Chondrocyte (in vitro differentiated cells): ENCODE measurements at regions not wholly inside any gene's neighbourhood (a gene's known extent, or its start where the extent isn't known, plus 50 kb on each side); places are given as distances from the start of the nearest gene placed in this dataset.

Experiments
- DNase-seq: peaks from one replicate; pipeline ENCODE4 v3.0.0; 2021; ENCODE audit warnings: mixed read lengths, low spot score
- H3K27ac Mint-ChIP-seq: one replicate; pipeline ENCODE4 v1.8.0; 2021; ENCODE audit warnings: mild to moderate bottlenecking, moderate library complexity, mixed read lengths; ENCODE audit not compliant: unreplicated experiment
- H3K27me3 Mint-ChIP-seq: 2 replicates; pipeline ENCODE4 v1.8.0; 2021; ENCODE audit warnings: low read depth, mixed read lengths
- H3K36me3 Mint-ChIP-seq: 2 replicates; pipeline ENCODE4 v1.8.0; 2021; ENCODE audit warnings: low read depth, mixed read lengths
- H3K4me1 Mint-ChIP-seq: 2 replicates; pipeline ENCODE4 v1.8.0; 2021; ENCODE audit warnings: low read depth, mild to moderate bottlenecking, mixed read lengths
- H3K4me3 Mint-ChIP-seq: one replicate; pipeline ENCODE4 v1.8.0; 2021; ENCODE audit warnings: mild to moderate bottlenecking, moderate library complexity, mixed read lengths; ENCODE audit not compliant: unreplicated experiment
- H3K9me3 Mint-ChIP-seq: 2 replicates; pipeline ENCODE4 v1.8.0; 2021; ENCODE audit warnings: low read depth, mixed read lengths
- TF ChIP-seq, protein P1 (sequence below): fragments of 200-600 bp; sonication (generic); IDR thresholded peaks from 2 replicates; pipeline ENCODE4 v1.5.0; 2021; ENCODE audit warnings: antibody characterized with exemption, mild to moderate bottlenecking, moderate library complexity

DNA sequence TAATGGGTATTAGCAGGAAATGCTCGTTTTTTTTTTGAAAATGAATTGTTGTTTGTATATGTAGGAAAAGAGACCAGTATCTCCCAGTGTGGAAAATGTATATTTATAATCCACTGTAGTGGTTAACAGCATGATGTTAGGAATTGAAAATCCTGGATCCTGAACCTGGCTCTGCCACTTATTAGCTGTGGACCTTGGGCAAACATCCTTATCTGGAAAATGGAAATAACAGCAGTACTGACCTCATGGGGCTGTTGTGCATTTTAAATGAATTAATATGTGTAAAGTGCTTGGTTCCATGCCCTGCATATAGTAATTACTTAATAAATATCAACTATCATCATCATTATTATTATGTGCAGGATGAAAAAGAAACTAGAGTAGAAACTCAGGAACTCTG is 251.3 kb downstream of the CDCA7 start:
- Mint-ChIP-seq H3K9me3 (peaks cover 2% of the 10 kb centered on the region), H3K4me3 (no peak overlapping the region), H3K36me3 (no peaks in the 10 kb centered on the region), H3K4me1 (peaks cover 17% of the 10 kb centered on the region), H3K27me3 (no peaks in the 10 kb centered on the region), H3K27ac (no peak overlapping the region)
- TF ChIP-seq, protein P1, sequence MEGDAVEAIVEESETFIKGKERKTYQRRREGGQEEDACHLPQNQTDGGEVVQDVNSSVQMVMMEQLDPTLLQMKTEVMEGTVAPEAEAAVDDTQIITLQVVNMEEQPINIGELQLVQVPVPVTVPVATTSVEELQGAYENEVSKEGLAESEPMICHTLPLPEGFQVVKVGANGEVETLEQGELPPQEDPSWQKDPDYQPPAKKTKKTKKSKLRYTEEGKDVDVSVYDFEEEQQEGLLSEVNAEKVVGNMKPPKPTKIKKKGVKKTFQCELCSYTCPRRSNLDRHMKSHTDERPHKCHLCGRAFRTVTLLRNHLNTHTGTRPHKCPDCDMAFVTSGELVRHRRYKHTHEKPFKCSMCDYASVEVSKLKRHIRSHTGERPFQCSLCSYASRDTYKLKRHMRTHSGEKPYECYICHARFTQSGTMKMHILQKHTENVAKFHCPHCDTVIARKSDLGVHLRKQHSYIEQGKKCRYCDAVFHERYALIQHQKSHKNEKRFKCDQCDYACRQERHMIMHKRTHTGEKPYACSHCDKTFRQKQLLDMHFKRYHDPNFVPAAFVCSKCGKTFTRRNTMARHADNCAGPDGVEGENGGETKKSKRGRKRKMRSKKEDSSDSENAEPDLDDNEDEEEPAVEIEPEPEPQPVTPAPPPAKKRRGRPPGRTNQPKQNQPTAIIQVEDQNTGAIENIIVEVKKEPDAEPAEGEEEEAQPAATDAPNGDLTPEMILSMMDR, result no peak
- no peak for DNase-seq

DNA sequence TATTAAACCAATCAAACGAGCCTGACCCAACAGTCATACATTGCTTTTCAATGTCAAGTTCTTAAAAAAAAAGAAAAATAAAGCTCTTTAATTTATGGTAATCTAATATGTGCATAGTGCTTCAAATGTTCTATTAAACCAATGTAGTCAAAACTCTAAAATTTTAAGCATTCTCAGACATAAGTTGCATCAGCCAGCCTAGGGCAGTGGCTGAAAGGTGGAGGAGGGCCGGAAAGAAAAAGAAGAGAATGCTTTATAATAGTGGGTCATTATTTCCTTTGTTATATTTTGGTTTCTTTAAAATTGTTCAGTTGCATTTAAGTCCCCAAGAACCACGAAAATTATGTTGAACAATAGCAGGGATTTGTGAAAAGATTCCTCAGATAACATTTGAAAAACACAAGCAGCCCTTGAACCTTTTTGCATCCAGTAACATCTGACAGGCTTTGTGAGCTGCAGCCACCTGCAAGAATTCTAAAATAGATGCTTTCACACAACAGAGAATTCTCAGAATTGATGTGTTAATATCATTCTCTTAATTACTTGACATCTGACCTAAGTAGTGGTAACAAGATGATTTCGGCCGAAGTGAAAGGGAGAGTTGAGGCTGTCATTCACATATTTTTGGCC is 252.1 kb downstream of the CDCA7 start:
- Mint-ChIP-seq H3K9me3 (peaks cover 2% of the 10 kb centered on the region), H3K27ac (peak overlapping the region; percentile 52), H3K27me3 (no peaks in the 10 kb centered on the region), H3K4me3 (no peak overlapping the region), H3K36me3 (no peaks in the 10 kb centered on the region), H3K4me1 (peaks cover 17% of the 10 kb centered on the region)
- TF ChIP-seq, protein P1, result no peak
- no peak for DNase-seq

DNA sequence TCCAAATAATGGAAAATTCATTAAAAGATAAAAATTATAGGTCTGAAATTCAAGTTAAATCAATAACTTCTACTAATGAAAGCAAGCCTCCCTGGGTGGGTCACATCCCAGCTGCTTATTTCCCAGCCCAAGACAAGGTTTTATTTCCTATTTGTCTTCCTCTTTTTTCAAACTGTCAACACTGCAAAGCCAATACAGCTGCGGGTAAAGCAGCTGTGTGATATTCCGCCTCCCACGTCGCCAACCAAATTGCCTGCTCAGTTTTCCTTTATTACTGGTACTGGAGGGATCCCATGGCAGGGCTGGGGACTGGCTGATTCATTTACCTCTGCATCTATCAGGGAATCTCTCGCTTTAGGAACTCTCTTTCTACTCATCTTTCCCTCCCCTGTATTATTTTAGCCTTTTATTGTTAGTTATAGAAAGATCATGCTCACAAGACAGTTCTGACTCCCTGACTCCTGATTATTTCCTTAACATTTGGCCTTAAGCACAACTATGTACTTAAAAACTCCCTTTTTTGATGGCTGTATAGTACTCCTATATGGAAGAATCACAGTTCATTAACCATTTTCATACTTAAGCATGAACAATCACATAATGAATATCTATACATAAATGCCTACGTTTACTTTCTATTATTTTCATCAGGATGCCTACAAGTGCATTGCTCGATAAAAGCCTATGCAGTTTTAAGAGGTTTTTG is 253.1 kb downstream of the CDCA7 start:
- Mint-ChIP-seq H3K36me3 (no peaks in the 10 kb centered on the region), H3K4me3 (no peak overlapping the region), H3K27ac (no peak overlapping the region), H3K27me3 (no peaks in the 10 kb centered on the region), H3K4me1 (peaks cover 17% of the 10 kb centered on the region), H3K9me3 (peaks cover 2% of the 10 kb centered on the region)
- no peak for DNase-seq
- TF ChIP-seq, protein P1, result no peak

DNA sequence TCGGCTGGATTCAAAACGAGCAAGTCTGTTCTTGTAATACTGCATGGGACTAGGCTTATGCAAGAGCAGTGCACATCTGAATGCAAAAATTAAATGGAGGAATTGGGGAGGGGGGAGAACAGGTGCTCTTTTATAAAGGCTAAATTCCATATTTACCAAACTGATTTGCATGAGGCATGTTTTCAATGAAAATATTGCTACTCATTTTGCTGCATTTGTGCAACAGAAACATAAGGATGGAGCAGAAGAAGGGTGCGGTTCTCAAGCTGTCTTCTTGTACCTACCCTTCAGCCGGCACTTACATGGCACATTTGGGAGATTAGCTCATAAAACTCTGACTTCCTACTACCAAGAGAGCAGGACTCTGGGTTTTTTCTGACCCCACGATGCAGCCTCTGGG is 256.4 kb downstream of the CDCA7 start:
- peaks cover 2% of the 10 kb centered on the region for H3K9me3 Mint-ChIP-seq
- DNase-seq, result no peak
- TF ChIP-seq, protein P1, result no peak
- H3K36me3 Mint-ChIP-seq, result no peaks in the 10 kb centered on the region
- no peaks in the 10 kb centered on the region for H3K27me3 Mint-ChIP-seq
- no peak overlapping the region for H3K4me3 Mint-ChIP-seq
- no peak overlapping the region for H3K27ac Mint-ChIP-seq
- H3K4me1 Mint-ChIP-seq, result peaks cover 19% of the 10 kb centered on the region

DNA sequence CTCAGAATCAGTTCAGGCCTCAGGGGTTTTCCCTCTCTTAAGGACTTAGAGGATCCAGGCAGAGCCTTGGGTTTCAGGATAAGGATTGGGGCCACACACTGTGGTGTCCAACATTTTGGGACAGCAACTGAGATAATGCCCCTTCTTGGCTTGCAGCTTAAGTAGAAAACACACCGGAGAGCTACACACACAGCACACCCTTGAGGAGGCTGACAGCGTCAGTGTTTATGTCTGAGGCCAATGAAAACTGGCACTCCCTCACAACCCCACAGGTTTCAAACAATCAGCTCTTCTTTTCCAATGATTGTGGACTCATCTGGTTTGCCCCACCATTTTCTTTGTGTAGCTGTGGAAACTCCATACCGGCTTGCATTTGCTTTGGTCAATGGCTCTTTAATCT is 257.7 kb downstream of the CDCA7 start:
- Mint-ChIP-seq H3K36me3 (peaks cover 2% of the 10 kb centered on the region), H3K4me1 (peaks cover 7% of the 10 kb centered on the region), H3K27ac (no peak overlapping the region), H3K27me3 (no peaks in the 10 kb centered on the region), H3K9me3 (peaks cover 8% of the 10 kb centered on the region), H3K4me3 (no peak overlapping the region)
- DNase-seq, result no peak
- TF ChIP-seq, protein P1, result no peak
